DND-41 (cell line): ENCODE measurements at regions not wholly inside any gene's neighbourhood (a gene's known extent, or its start where the extent isn't known, plus 50 kb on each side); places are given as distances from the start of the nearest gene placed in this dataset.

Source experiments
- CTCF ChIP-seq: IDR thresholded peaks from 2 replicates; pipeline ENCODE4 v1.5.1; 2012; ENCODE audit warnings: borderline replicate concordance, low read length, moderate library complexity, mild to moderate bottlenecking; ENCODE audit not compliant: poor library complexity, severe bottlenecking; ENCODE audit errors: extremely low read depth
- EZH2 ChIP-seq: IDR thresholded peaks from 3 replicates; pipeline ENCODE4 v1.6.1; 2012; ENCODE audit warnings: borderline replicate concordance, low read depth, mild to moderate bottlenecking, moderate library complexity, low read length, inconsistent platforms; ENCODE audit not compliant: severe bottlenecking

- TF ChIP-seq EZH2 (no peak), CTCF (no peak)
Observed at GRCh38 chr13:90933097-90933826, 414.2 kb upstream of the MIR17HG start.
